ENCODE measurements at regions not wholly inside any gene's neighbourhood (a gene's known extent, or its start where the extent isn't known, plus 50 kb on each side); places are given as distances from the start of the nearest gene placed in this dataset.
"Not testable (repeated sequence)": the region's sequence is repeated elsewhere in the genome, so short reads cannot be mapped to it uniquely, and the experiment has no call there.

DNA sequence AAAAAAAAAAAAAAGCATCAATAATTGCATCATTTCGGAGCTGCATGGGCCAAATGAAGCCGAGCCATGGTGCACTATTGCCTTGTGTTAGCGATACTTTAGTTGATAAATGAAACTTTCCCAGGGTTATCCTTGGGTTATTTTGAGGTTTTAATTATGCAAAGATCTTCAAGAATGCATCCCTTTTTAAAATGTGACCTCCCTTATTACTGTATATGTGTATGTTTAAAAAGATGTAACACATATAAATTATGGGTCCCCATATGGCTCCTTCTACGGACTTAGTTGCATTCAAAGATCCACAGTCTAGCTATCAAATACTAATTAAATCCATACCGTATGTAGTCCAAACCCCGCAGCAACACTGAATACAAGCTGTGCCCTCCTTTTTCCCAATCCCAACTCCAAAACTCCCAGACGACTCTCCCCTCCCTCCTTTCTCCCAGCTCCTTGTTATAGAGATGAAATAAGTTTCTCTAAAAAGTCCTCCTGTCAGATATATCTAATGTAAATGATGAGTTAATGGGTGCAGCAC is 129.3 kb upstream of the MAP1LC3B2 start:
- no peak for DNase-seq (ENCODE audit: low read depth, low spot score)

- DNase-seq (ENCODE audit: low read depth, low spot score), result no peak
These were observed 128.1 kb upstream of the MAP1LC3B2 start for GRCh38 chr12:116430911-116431565.

DNA sequence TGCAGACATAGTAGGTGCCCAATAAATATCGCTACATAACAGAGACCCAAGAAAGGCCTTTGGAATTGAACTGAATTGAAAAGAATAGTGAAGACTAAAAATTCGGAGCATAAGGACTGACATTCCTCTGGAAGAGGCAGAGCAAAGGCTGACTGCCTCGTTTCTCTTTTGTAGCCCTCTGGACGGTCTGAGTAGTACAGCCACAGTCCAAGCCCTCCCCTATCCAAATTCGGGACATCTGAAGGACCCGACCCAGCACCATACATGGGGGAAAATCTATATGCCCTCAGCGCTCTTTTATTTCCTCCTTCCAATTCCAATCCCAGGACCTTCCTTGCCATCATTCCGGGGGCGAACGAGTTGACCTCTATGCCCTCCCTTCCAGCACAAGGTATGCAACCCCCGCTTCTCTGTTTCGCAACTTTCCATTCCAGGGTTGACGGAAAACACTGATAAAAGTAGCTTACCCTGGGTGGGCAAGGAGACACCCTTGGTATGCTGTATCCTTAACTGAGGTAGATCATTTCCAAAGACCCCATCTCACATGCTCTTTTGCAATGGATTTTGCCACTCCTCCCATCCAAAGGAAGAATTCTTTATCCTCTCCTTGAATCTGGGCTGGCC is 127.4 kb upstream of the MAP1LC3B2 start:
- no peak for DNase-seq (ENCODE audit: low read depth, low spot score)

- DNase-seq (ENCODE audit: low read depth, low spot score), result no peak
These were observed 126.8 kb upstream of the MAP1LC3B2 start for GRCh38 chr12:116432314-116432750.

- no peak for DNase-seq (ENCODE audit: low read depth, low spot score)
These were observed 125.9 kb upstream of the MAP1LC3B2 start for GRCh38 chr12:116433249-116433648.

GRCh38 chr12:116434155-116435011 is 124.8 kb upstream of the MAP1LC3B2 start:
- DNase-seq (ENCODE audit: low read depth, low spot score), result no peak

DNA sequence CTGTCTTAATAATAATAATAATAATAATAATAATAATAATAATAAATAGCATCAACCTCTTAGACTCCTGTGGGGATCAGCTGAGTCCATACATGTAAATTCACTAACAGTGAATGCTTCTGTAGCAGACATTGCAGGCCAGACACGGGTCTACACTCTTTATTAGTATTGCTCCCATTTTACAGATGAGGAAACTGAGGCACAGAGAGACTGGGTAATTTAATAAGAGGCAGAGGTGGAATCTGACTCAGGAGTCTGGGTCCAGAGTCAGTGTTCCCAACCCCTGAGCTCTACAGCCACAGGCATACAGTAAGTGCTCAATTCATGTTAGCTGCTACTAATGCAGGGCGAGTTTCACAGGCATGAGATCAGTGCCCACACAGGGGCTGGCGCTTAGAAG is 123.2 kb upstream of the MAP1LC3B2 start:
- DNase-seq (ENCODE audit: low read depth, low spot score), result no peak

- DNase-seq (ENCODE audit: low read depth, low spot score), result no peak
These were observed 122.5 kb upstream of the MAP1LC3B2 start for GRCh38 chr12:116436561-116437249.

DNA sequence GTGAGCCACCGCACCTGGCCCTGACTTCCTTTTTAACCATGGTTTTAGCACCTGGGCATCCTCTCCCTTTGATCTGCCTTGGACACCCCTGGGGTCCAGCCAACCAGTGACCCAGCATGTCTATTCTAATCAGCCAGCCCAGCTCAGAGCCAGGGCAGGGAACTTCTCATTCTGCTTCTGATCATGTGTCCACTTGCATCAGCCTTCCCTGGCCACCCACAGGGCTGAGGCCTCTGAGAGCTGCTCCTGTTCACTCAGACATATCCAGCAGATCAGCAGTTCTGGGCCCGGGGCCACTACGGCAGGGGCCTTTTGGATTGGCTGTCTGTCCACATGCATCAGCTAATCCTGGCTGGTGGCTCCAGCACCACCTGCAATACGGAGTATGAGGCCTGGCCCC is 117.9 kb upstream of the MAP1LC3B2 start:
- no peak for DNase-seq (ENCODE audit: low read depth, low spot score)

DNA sequence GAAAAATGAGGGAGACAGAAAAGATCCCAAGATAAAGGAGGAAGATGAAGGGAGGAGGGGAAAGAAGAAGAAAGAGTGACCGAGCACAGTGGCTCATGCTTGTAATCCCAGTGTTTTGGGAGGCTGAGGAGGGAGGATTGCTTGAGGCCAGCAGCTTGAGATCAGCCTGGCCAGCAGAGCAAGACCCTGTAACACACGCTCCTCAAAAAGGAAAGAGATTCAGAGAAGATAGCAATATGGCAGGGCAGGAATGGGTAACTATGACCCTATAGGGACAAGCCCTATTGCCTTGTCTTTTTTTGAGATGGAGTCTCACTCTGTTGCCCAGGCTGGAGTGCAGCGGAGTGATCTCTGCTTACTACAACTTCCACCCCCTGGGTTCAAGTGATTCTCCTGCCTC is 116.9 kb upstream of the MAP1LC3B2 start:
- DNase-seq (ENCODE audit: low read depth, low spot score), result no peak

DNA sequence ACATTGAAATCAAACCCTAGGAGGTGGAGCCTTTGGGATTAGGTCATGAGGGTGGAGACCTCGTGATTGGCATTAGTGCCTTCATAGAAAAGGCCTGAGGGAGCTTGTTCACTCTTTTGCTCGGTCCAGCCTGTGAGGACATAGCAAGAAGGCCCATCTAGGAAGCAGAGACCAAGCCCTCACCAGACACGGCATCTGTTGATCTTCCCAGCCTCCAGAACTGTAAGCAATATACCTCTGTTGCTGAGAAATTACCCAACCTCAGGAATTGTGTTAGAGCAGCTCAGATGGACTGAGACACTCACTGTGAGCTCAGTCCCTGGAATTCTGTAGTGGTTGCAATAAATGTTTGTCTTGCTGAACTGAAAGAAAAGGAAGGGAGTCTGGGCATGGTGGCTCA is 116.2 kb upstream of the MAP1LC3B2 start:
- no peak for DNase-seq (ENCODE audit: low read depth, low spot score)

DNA sequence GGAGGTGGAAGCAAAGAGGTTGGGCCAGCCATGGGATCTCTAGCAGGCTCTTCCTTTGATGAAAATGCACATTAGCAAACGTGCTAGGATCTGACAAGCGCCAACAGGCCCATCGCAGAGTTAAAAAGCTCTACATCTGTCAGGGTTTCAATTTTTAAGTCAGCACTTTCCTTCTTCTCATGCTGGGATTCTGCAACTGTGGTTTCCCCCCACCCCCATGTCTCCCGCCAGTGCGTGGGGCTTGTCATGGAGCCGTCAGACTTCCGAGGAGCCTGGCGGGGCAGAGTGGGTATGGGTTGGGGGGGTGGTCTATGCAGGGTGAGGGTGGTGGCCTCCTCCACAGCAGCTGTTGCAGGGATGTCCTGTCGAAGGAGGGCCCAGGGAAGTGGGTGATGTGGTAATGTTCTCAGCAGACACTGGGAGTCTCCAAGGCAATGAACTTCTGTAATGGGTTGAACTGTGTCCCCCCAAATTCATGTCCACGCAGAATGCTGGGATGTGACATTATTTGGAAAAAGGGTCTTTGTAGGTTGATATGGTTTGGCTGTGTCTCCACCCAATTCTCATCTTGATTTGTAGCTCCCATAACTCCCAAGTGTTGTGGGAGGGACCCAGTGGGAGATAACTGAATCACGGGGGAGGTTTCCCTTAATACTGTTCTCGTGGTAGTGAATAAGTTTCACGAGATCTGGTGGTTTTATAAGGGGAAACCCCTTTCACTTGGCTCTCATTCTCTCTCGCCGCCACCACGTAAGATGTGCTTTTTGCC is 115.2 kb upstream of the MAP1LC3B2 start:
- no peak for DNase-seq (ENCODE audit: low read depth, low spot score)

- DNase-seq (ENCODE audit: low read depth, low spot score), result no peak
These were observed 114.6 kb upstream of the MAP1LC3B2 start for GRCh38 chr12:116444590-116444943.

- DNase-seq (ENCODE audit: low read depth, low spot score), result no peak
These were observed 110.9 kb upstream of the MAP1LC3B2 start for GRCh38 chr12:116448165-116448739.

- DNase-seq (ENCODE audit: low read depth, low spot score), result no peak
These were observed 108.7 kb upstream of the MAP1LC3B2 start for GRCh38 chr12:116450406-116450910.

DNA sequence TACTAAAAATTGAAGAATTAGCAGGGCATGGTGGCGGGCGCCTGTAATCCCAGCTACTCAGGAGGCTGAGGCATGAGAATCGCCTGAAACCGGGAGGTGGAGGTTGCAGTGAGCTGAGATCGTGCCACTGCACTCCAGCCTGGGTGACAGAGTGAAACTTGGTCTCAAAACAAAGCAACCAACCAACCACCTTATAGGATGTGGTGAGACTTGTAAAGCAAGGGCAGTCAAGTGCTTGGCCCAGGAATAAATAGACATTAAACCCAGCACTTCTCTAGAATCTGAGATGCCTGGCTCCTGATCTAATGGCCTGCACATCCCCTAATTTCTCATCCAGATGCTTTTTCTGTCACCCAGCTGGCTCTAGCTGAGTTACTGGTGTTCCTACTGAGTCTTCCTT is 106.2 kb upstream of the MAP1LC3B2 start:
- DNase-seq (ENCODE audit: low read depth, low spot score), result not testable (repeated sequence)

DNA sequence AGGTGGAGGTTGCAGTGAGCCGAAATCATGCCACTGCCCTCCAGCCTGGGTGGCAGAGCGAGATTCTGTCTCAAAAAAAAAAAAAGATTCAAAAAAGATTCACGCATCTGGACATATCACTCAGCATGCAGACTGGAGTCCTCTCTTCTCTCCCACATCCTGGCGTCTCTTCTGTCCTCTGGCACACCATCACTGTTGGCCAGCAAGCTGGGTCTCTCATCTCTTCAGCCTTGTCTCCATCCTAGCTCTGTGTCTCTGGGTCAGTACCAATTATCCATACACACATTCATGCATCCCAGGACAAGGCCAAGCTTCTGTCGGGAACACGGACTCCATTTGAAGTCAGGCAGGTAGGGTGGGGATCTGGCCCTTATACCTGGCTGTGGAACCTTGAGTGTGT is 105.5 kb upstream of the MAP1LC3B2 start:
- DNase-seq (ENCODE audit: low read depth, low spot score), result no peak

- DNase-seq (ENCODE audit: low read depth, low spot score), result no peak
These were observed 105.1 kb upstream of the MAP1LC3B2 start for GRCh38 chr12:116454076-116454475.

DNA sequence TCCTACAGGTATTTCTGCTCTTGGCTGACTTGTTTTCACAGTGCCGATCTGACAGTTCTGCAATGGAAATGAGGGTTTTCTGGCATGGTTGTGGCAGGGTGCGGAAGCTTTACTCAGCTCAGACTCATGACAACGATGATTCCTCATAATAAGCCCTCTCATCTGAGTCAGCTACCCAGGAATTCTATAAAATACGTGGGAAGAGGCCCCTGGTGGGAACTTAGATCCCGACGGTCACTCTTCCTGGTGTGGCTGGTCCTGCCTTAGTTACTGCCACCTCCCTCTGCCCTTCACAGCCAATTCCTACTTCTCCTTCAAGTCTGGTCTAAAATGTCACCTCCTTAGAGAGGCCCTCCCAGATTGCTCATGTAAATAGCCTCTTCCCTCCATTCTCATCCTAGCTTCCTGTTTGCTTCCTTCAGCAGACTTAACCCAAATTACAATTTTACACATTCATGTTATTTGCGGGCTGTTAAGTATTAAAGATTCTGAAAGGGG is 104.2 kb upstream of the MAP1LC3B2 start:
- DNase-seq (ENCODE audit: low read depth, low spot score), result no peak
